ENCODE measurements at regions not wholly inside any gene's neighbourhood (a gene's known extent, or its start where the extent isn't known, plus 50 kb on each side); places are given as distances from the start of the nearest gene placed in this dataset.
A peak's percentile ranks its signal among the peaks of the same experiment; 100 is the strongest.

- no peak for DNase-seq
These were observed 864.3 kb downstream of the SLITRK6 start for GRCh38 chr13:84934911-84935310.

GRCh38 chr13:84933797-84934196 lies 865.4 kb downstream of the SLITRK6 start:
- no peak for DNase-seq

- DNase-seq = no peak
These were observed 868.0 kb downstream of the SLITRK6 start for GRCh38 chr13:84931264-84931663.

GRCh38 chr13:84927442-84928169 lies 871.6 kb downstream of the SLITRK6 start:
- peak; percentile 9 for DNase-seq

GRCh38 chr13:84925443-84925842 lies 873.8 kb downstream of the SLITRK6 start:
- DNase-seq = no peak

- DNase-seq = no peak
These were observed 875.4 kb downstream of the SLITRK6 start for GRCh38 chr13:84923831-84924230.

GRCh38 chr13:84917252-84917878 lies 881.9 kb downstream of the SLITRK6 start:
- no peak for DNase-seq

- no peak for DNase-seq
These were observed 886.5 kb downstream of the SLITRK6 start for GRCh38 chr13:84912720-84913119.

- DNase-seq = no peak
These were observed 888.8 kb downstream of the SLITRK6 start for GRCh38 chr13:84910423-84910822.

GRCh38 chr13:84903391-84903790 lies 895.8 kb downstream of the SLITRK6 start:
- no peak for DNase-seq

- DNase-seq = no peak
These were observed 897.0 kb downstream of the SLITRK6 start for GRCh38 chr13:84902243-84902642.

- DNase-seq = no peak
These were observed 903.1 kb downstream of the SLITRK6 start for GRCh38 chr13:84896128-84896527.

- DNase-seq = no peak
These were observed 904.5 kb downstream of the SLITRK6 start for GRCh38 chr13:84894749-84895148.

- DNase-seq = no peak
These were observed 913.4 kb downstream of the SLITRK6 start for GRCh38 chr13:84885868-84886267.

- DNase-seq = no peak
These were observed 925.3 kb downstream of the SLITRK6 start for GRCh38 chr13:84873951-84874350.

GRCh38 chr13:84870190-84870589 lies 929.0 kb downstream of the SLITRK6 start:
- DNase-seq = no peak

GRCh38 chr13:84867246-84867645 lies 932.0 kb downstream of the SLITRK6 start:
- DNase-seq = no peak

GRCh38 chr13:84865783-84866221 lies 933.4 kb downstream of the SLITRK6 start:
- DNase-seq = no peak

- no peak for DNase-seq
These were observed 934.9 kb downstream of the SLITRK6 start for GRCh38 chr13:84864341-84864740.

GRCh38 chr13:84847107-84847506 lies 952.1 kb downstream of the SLITRK6 start:
- DNase-seq = no peak

GRCh38 chr13:84845907-84846619 lies 953.2 kb downstream of the SLITRK6 start:
- DNase-seq = no peak

- DNase-seq = no peak
These were observed 954.7 kb downstream of the SLITRK6 start for GRCh38 chr13:84844473-84844872.

- DNase-seq = no peak
These were observed 955.9 kb downstream of the SLITRK6 start for GRCh38 chr13:84843368-84843767.

- DNase-seq = no peak
These were observed 951.9 kb upstream of the SLITRK1 start for GRCh38 chr13:84834201-84834600.
